ENCODE measurements at regions not wholly inside any gene's neighbourhood (a gene's known extent, or its start where the extent isn't known, plus 50 kb on each side); places are given as distances from the start of the nearest gene placed in this dataset.

GRCh38 chr6:51410453-51410852, 591.8 kb downstream of the TFAP2B start:
- no peak for DNase-seq (ENCODE audit: low spot score)

GRCh38 chr6:51411496-51412125, 592.9 kb downstream of the TFAP2B start:
- DNase-seq (ENCODE audit: low spot score): no peak

- no peak for DNase-seq (ENCODE audit: low spot score)
Measured at GRCh38 chr6:51414361-51414760, 595.7 kb downstream of the TFAP2B start.

GRCh38 chr6:51415501-51415900, 596.8 kb downstream of the TFAP2B start:
- DNase-seq (ENCODE audit: low spot score): no peak

GRCh38 chr6:51429017-51429712, 610.5 kb downstream of the TFAP2B start:
- no peak for DNase-seq (ENCODE audit: low spot score)

- no peak for DNase-seq (ENCODE audit: low spot score)
Measured at GRCh38 chr6:51430589-51430988, 611.9 kb downstream of the TFAP2B start.

GRCh38 chr6:51432481-51432880, 613.8 kb downstream of the TFAP2B start:
- no peak for DNase-seq (ENCODE audit: low spot score)

- DNase-seq (ENCODE audit: low spot score): no peak
Measured at GRCh38 chr6:51450248-51450957, 631.7 kb downstream of the TFAP2B start.

- no peak for DNase-seq (ENCODE audit: low spot score)
Measured at GRCh38 chr6:51450958-51451357, 632.3 kb downstream of the TFAP2B start.

GRCh38 chr6:51456282-51456681, 631.1 kb downstream of the PKHD1 start:
- no peak for DNase-seq (ENCODE audit: low spot score)

GRCh38 chr6:51459958-51460357, 627.5 kb downstream of the PKHD1 start:
- DNase-seq (ENCODE audit: low spot score): no peak

GRCh38 chr6:51462896-51463295, 624.5 kb downstream of the PKHD1 start:
- no peak for DNase-seq (ENCODE audit: low spot score)

- DNase-seq (ENCODE audit: low spot score): no peak
Measured at GRCh38 chr6:51463321-51463720, 624.1 kb downstream of the PKHD1 start.

GRCh38 chr6:51464956-51465355, 622.5 kb downstream of the PKHD1 start:
- no peak for DNase-seq (ENCODE audit: low spot score)

- DNase-seq (ENCODE audit: low spot score): no peak
Measured at GRCh38 chr6:51466427-51466826, 621.0 kb downstream of the PKHD1 start.

GRCh38 chr6:51467231-51467952, 620.0 kb downstream of the PKHD1 start:
- DNase-seq (ENCODE audit: low spot score): no peak

- DNase-seq (ENCODE audit: low spot score): no peak
Measured at GRCh38 chr6:51468704-51469103, 618.7 kb downstream of the PKHD1 start.

GRCh38 chr6:51472745-51473487, 614.5 kb downstream of the PKHD1 start:
- no peak for DNase-seq (ENCODE audit: low spot score)

GRCh38 chr6:51474022-51474975, 613.1 kb downstream of the PKHD1 start:
- DNase-seq (ENCODE audit: low spot score): no peak

GRCh38 chr6:51477711-51478311, 609.6 kb downstream of the PKHD1 start:
- no peak for DNase-seq (ENCODE audit: low spot score)
